ENCODE measurements at regions not wholly inside any gene's neighbourhood (a gene's known extent, or its start where the extent isn't known, plus 50 kb on each side); places are given as distances from the start of the nearest gene placed in this dataset.

- H3K4me3 ChIP-seq (ENCODE audit: insufficient read depth, low read depth, low read length) = no peak overlapping the region
- no peaks in the 10 kb centered on the region for H3K36me3 ChIP-seq (replicated peaks; ENCODE audit: control insufficient read depth, insufficient read depth, low read length)
- no peaks in the 10 kb centered on the region for H3K27me3 ChIP-seq (ENCODE audit: control insufficient read depth, insufficient read depth, low read length)
- DNase-seq = no peak
Measured at GRCh38 chrX:34999702-35000101, 57.1 kb downstream of the FAM47B start.

GRCh38 chrX:35006361-35006760 is 63.8 kb downstream of the FAM47B start:
- H3K27me3 ChIP-seq (ENCODE audit: control insufficient read depth, insufficient read depth, low read length) = no peaks in the 10 kb centered on the region
- H3K4me3 ChIP-seq (ENCODE audit: insufficient read depth, low read depth, low read length) = no peak overlapping the region
- H3K36me3 ChIP-seq (replicated peaks; ENCODE audit: control insufficient read depth, insufficient read depth, low read length) = no peaks in the 10 kb centered on the region
- DNase-seq = no peak

- Histone ChIP-seq H3K27me3 (ENCODE audit: control insufficient read depth, insufficient read depth, low read length) (no peaks in the 10 kb centered on the region), H3K4me3 (ENCODE audit: insufficient read depth, low read depth, low read length) (no peak overlapping the region), H3K36me3 (replicated peaks; ENCODE audit: control insufficient read depth, insufficient read depth, low read length) (no peaks in the 10 kb centered on the region)
- no peak for DNase-seq
Measured at GRCh38 chrX:35015621-35016020, 73.0 kb downstream of the FAM47B start.

- Histone ChIP-seq H3K36me3 (replicated peaks; ENCODE audit: control insufficient read depth, insufficient read depth, low read length) (no peaks in the 10 kb centered on the region), H3K27me3 (ENCODE audit: control insufficient read depth, insufficient read depth, low read length) (no peaks in the 10 kb centered on the region), H3K4me3 (ENCODE audit: insufficient read depth, low read depth, low read length) (no peak overlapping the region)
- DNase-seq = no peak
Measured at GRCh38 chrX:35016051-35016450, 73.5 kb downstream of the FAM47B start.

GRCh38 chrX:35017284-35017683 is 74.7 kb downstream of the FAM47B start:
- DNase-seq = no peak
- no peaks in the 10 kb centered on the region for H3K27me3 ChIP-seq (ENCODE audit: control insufficient read depth, insufficient read depth, low read length)

GRCh38 chrX:35023683-35024082 is 81.1 kb downstream of the FAM47B start:
- Histone ChIP-seq H3K4me3 (ENCODE audit: insufficient read depth, low read depth, low read length) (no peak overlapping the region), H3K27me3 (ENCODE audit: control insufficient read depth, insufficient read depth, low read length) (no peaks in the 10 kb centered on the region), H3K36me3 (replicated peaks; ENCODE audit: control insufficient read depth, insufficient read depth, low read length) (no peaks in the 10 kb centered on the region)
- DNase-seq = no peak

More at GRCh38 chrX:35017284-35017683, 74.7 kb downstream of the FAM47B start:
- H3K36me3 ChIP-seq (replicated peaks; ENCODE audit: control insufficient read depth, insufficient read depth, low read length) = no peaks in the 10 kb centered on the region
- H3K4me3 ChIP-seq (ENCODE audit: insufficient read depth, low read depth, low read length) = no peak overlapping the region

- Histone ChIP-seq H3K36me3 (replicated peaks; ENCODE audit: control insufficient read depth, insufficient read depth, low read length) (no peaks in the 10 kb centered on the region), H3K27me3 (ENCODE audit: control insufficient read depth, insufficient read depth, low read length) (no peaks in the 10 kb centered on the region)
Measured at GRCh38 chrX:35025820-35026219, 83.2 kb downstream of the FAM47B start.

GRCh38 chrX:35040871-35041270 is 98.3 kb downstream of the FAM47B start:
- H3K27me3 ChIP-seq (ENCODE audit: control insufficient read depth, insufficient read depth, low read length) = no peaks in the 10 kb centered on the region
- DNase-seq = no peak
- H3K4me3 ChIP-seq (ENCODE audit: insufficient read depth, low read depth, low read length) = no peak overlapping the region
- H3K36me3 ChIP-seq (replicated peaks; ENCODE audit: control insufficient read depth, insufficient read depth, low read length) = no peaks in the 10 kb centered on the region

More at GRCh38 chrX:35025820-35026219, 83.2 kb downstream of the FAM47B start:
- no peak for DNase-seq
- no peak overlapping the region for H3K4me3 ChIP-seq (ENCODE audit: insufficient read depth, low read depth, low read length)

- Histone ChIP-seq H3K4me3 (ENCODE audit: insufficient read depth, low read depth, low read length) (no peak overlapping the region), H3K36me3 (replicated peaks; ENCODE audit: control insufficient read depth, insufficient read depth, low read length) (no peaks in the 10 kb centered on the region), H3K27me3 (ENCODE audit: control insufficient read depth, insufficient read depth, low read length) (no peaks in the 10 kb centered on the region)
- no peak for DNase-seq
Measured at GRCh38 chrX:35046660-35047296, 104.2 kb downstream of the FAM47B start.

- no peak overlapping the region for H3K4me3 ChIP-seq (ENCODE audit: insufficient read depth, low read depth, low read length)
- no peaks in the 10 kb centered on the region for H3K36me3 ChIP-seq (replicated peaks; ENCODE audit: control insufficient read depth, insufficient read depth, low read length)
- H3K27me3 ChIP-seq (ENCODE audit: control insufficient read depth, insufficient read depth, low read length) = no peaks in the 10 kb centered on the region
- DNase-seq = peak; percentile 14
Measured at GRCh38 chrX:35076061-35076460, 133.5 kb downstream of the FAM47B start.

- no peak overlapping the region for H3K4me3 ChIP-seq (ENCODE audit: insufficient read depth, low read depth, low read length)
- no peaks in the 10 kb centered on the region for H3K27me3 ChIP-seq (ENCODE audit: control insufficient read depth, insufficient read depth, low read length)
- no peaks in the 10 kb centered on the region for H3K36me3 ChIP-seq (replicated peaks; ENCODE audit: control insufficient read depth, insufficient read depth, low read length)
- DNase-seq = no peak
Measured at GRCh38 chrX:35090801-35091200, 148.2 kb downstream of the FAM47B start.

GRCh38 chrX:35098419-35098818 is 155.8 kb downstream of the FAM47B start:
- H3K4me3 ChIP-seq (ENCODE audit: insufficient read depth, low read depth, low read length) = no peak overlapping the region
- no peaks in the 10 kb centered on the region for H3K27me3 ChIP-seq (ENCODE audit: control insufficient read depth, insufficient read depth, low read length)
- no peaks in the 10 kb centered on the region for H3K36me3 ChIP-seq (replicated peaks; ENCODE audit: control insufficient read depth, insufficient read depth, low read length)
- DNase-seq = no peak

GRCh38 chrX:35101901-35102300 is 159.3 kb downstream of the FAM47B start:
- no peak for DNase-seq
- Histone ChIP-seq H3K4me3 (ENCODE audit: insufficient read depth, low read depth, low read length) (no peak overlapping the region), H3K36me3 (replicated peaks; ENCODE audit: control insufficient read depth, insufficient read depth, low read length) (no peaks in the 10 kb centered on the region), H3K27me3 (ENCODE audit: control insufficient read depth, insufficient read depth, low read length) (no peaks in the 10 kb centered on the region)

GRCh38 chrX:35104626-35105025 is 162.0 kb downstream of the FAM47B start:
- DNase-seq = no peak
- Histone ChIP-seq H3K36me3 (replicated peaks; ENCODE audit: control insufficient read depth, insufficient read depth, low read length) (no peaks in the 10 kb centered on the region), H3K27me3 (ENCODE audit: control insufficient read depth, insufficient read depth, low read length) (no peaks in the 10 kb centered on the region)

GRCh38 chrX:35115205-35115604 is 172.6 kb downstream of the FAM47B start:
- no peak for DNase-seq
- Histone ChIP-seq H3K36me3 (replicated peaks; ENCODE audit: control insufficient read depth, insufficient read depth, low read length) (no peaks in the 10 kb centered on the region), H3K4me3 (ENCODE audit: insufficient read depth, low read depth, low read length) (no peak overlapping the region), H3K27me3 (ENCODE audit: control insufficient read depth, insufficient read depth, low read length) (no peaks in the 10 kb centered on the region)

More at GRCh38 chrX:35104626-35105025, 162.0 kb downstream of the FAM47B start:
- no peak overlapping the region for H3K4me3 ChIP-seq (ENCODE audit: insufficient read depth, low read depth, low read length)

- no peaks in the 10 kb centered on the region for H3K36me3 ChIP-seq (replicated peaks; ENCODE audit: control insufficient read depth, insufficient read depth, low read length)
- no peak overlapping the region for H3K4me3 ChIP-seq (ENCODE audit: insufficient read depth, low read depth, low read length)
- no peaks in the 10 kb centered on the region for H3K27me3 ChIP-seq (ENCODE audit: control insufficient read depth, insufficient read depth, low read length)
- DNase-seq = no peak
Measured at GRCh38 chrX:35122756-35123155, 180.2 kb downstream of the FAM47B start.

All from H7 (cell line).